ENCODE measurements at regions not wholly inside any gene's neighbourhood (a gene's known extent, or its start where the extent isn't known, plus 50 kb on each side); places are given as distances from the start of the nearest gene placed in this dataset.
"Not testable (repeated sequence)": the region's sequence is repeated elsewhere in the genome, so short reads cannot be mapped to it uniquely, and the experiment has no call there.

DNA sequence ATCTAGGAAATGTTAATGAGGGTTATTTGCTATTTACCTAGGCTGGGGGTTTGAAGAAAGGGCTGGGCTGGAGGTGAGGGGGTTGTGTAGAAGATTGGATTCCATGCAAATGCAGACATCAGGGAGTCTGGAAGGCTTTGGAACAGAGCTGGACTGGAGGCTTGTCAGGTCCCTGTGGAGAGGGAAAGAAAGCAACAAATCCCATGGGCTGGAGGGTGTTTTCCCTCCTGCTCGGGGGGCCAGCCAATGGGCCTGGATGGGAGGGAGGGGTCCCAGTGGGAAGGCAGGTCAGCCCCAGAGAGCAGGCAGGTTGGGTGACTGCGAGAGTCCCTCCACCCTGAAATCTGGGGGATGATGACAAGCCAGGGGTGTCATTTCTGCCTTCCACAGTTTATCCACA lies 431.8 kb downstream of the RPS24 start:
- no peak for DNase-seq

- no peak for DNase-seq
Observed at GRCh38 chr10:78467496-78468106, 433.9 kb downstream of the RPS24 start.

- DNase-seq = not testable (repeated sequence)
Observed at GRCh38 chr10:78468731-78469130, 435.1 kb downstream of the RPS24 start.

DNA sequence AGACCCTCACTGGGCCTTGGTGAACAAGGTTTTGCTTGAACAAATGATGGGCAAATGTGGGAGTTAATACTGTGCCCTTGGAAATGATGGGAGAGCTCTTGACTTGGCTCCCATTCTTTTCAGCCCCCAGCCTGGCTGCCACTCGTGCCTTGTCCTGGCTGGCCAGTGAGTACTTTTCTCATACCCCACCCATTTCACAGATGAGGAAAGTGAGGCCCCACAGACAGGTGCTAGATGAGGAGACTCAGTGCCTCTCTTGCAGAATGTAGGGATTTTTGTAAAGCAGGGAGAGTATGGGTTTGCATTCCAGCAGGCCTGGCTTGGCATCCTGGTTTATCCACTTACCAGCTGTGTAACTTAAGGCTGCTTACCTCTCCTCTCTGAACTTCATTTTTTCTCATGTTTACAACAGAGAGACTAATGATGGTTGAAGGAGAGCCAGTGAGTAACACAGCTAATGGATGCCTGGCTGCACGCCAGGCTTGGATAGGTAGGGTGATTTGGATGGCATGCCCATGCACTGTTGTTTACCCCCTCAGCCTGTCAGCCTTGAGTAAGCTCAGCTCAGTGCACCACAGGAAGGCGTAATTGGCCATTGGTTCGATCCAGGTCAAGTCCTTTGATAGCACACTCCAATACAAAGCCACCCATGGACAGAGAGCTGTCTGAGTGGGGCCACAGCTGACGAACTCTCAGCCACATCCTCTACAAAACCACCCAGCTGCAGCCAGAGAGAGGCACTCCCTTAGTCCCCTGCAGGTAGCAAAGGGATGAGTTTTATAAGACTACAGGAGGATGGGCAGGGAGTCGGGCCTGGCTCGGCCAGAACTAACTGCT lies 436.8 kb downstream of the RPS24 start:
- DNase-seq = no peak

DNA sequence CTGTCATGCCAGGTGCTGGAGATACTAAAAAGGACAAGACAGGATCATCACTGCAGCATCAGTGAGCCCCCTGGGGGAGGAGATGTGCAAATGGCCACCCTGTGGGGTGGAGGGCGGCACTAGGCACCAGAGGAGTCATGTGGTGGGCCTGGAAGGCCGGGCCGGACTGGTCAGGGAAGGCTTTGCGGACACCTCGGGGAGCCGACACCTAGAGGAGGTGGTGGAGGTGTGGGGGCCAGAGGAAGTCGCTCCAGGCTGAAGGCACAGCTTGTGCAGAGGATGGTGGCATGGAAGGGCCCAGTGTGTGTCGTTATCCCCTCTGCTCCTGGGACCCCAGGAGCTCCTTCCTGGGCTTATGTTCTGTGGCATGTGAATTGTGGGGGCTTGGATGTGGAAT lies 437.7 kb downstream of the RPS24 start:
- DNase-seq = no peak

DNA sequence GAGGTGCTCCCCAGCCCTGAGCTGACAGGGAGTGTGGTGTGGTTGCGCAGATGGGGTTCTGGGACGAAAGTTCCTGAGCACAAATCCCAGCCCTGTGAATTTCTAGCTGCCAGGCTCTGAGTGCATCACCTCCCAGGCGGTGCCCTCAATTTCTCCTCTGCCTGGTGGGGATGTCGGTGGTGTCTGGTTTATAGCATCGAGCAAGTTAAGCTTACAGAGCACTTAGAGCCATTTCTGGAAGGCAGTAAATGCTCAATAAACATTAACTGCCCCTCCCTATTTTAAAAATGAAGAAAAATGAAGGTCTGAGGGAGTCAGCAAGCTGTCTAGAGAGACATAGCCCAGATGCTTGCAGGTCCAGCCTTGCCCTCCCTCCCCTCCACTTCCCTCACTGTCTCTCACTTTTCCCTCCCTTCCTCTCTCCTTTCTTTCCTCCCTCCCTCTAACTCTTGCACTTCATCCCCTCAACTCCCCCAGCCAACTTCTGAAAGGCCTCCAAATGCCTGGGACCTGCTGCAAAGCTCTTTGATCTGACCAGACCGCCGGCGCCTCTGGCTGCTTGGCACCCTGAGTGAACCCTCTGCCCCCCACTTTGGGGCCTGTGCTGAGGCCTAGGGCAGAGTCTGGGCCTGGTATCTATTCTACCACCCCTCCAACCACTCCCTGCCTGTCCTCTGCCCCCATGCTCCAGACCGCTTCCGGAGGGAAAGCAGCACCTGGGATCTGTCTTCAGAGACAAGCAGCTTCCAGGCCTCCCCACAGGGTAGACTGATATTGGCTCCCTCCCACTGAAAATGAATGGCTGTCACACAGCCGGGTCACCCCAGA lies 438.3 kb downstream of the RPS24 start:
- DNase-seq = no peak

- DNase-seq = no peak
Observed at GRCh38 chr10:78472551-78472890, 438.9 kb downstream of the RPS24 start.

- DNase-seq = no peak
Observed at GRCh38 chr10:78473006-78473405, 439.3 kb downstream of the RPS24 start.

DNA sequence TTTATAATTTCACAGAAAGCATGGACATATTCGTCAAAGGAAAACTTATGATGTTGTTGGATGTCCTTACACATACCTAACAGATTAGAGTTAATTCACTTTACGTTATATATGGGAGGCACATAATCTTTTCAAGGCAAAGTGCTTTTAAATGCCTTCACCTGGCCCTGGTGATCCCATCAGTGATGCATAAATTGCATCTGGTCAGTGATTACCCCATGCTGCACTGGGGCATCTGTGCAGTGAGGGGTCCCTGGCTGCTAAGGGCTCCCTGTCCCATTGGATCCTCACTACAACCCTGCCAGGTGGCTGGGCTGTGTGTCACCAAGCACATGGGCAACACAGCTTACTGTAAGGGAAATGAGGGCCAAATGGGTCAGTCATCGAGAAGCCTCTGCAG lies 441.1 kb downstream of the RPS24 start:
- no peak for DNase-seq

GRCh38 chr10:78475437-78475836 lies 441.8 kb downstream of the RPS24 start:
- DNase-seq = no peak

- no peak for DNase-seq
Observed at GRCh38 chr10:78476156-78476555, 442.5 kb downstream of the RPS24 start.

DNA sequence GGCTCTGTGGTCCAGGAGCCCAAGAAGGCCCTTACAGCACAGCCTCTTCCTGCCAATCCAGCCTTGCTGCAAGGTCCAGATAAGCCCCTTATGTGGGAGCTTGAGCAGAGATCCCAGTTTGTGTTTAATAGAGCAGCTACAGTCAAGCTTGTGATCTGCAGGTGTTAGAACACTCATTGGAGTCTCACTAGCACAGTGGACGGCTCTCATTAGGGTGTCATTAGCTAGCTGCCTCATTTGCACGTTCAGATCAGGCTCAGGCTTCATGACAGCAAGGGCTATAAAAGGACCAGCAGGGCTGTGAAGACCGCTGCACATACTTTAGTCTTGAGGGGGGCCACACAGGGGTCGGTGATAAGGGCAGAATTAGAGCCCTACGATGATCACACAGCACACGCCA lies 443.2 kb downstream of the RPS24 start:
- DNase-seq = no peak

DNA sequence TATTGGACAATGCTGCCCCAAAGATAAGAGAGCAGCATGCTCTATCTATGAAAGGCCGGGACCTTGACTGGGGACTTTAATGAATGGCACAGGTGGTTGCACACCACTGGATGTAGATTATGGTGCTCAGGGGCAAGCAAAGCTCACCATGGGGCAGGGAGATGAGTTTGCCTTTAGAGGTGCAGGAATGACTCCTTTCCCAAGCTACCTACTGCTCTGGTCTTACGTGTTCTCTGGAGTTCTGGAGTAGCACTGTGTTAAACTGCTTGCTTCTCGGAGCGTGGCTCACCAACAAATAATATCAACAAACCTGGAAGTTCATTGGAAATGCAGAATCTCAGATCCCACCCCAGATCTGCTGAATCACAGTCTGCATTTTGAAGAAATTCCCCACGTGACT lies 445.3 kb downstream of the RPS24 start:
- DNase-seq = no peak

DNA sequence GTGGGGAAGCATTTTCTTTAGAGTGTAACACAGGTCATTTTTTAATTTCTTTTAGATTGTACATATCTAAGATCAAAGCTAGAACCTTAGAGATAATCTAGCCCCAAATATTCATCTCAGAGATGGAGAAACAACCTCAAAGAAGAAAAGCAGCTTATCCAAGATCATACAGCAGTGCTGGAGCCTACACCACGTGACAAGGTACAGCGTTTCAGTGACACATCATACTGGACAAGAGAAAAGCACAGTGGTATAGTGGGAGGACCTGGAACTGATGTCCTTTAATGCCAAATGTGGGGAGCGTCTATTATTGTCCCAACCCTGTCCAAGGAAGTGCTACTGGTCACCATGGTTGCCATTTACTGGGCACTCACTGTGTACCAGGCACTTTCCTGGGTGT lies 445.8 kb downstream of the RPS24 start:
- DNase-seq = no peak

DNA sequence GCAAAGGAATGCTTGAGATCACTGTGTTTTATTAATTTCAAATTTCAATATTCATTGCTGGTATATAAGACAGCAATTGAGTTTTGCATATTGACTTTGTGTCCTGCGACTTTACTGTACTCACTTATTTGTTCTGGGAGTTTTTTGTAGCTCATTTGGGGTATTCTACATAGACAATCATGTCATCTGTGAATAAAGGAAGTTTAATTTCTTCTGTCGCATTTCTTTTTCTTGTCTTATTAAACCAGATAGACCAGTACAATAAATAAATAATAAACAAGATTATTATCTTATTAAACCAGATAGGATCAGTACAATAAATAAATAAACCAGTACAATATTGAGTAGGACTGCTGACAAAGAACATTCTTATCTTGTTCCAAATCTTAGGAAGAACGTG lies 448.2 kb downstream of the RPS24 start:
- DNase-seq = no peak

- no peak for DNase-seq
Observed at GRCh38 chr10:78483641-78484040, 450.0 kb downstream of the RPS24 start.

- DNase-seq = no peak
Observed at GRCh38 chr10:78489034-78489433, 455.4 kb downstream of the RPS24 start.

GRCh38 chr10:78491812-78492211 lies 458.1 kb downstream of the RPS24 start:
- no peak for DNase-seq

DNA sequence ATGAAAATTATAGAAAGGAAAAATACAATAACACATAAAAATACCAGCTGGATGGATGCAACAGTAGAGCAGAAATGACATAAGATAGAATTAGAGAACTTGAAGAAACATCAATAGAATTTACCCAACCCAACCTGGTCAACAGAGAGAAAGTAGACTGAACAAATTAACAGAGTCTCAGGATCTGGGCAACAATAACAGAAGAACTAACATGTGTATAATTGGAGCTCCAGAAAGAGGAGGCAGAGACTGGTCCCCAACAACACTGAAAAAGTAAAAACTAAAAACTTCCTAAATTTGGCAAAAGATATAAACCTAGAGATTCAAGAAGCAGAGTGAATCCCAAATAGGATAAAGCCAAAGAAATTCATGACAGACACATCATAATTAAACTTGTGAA lies 458.8 kb downstream of the RPS24 start:
- DNase-seq = no peak

GRCh38 chr10:78494179-78494578 lies 460.5 kb downstream of the RPS24 start:
- no peak for DNase-seq

- DNase-seq = no peak
Observed at GRCh38 chr10:78502210-78502936, 468.7 kb downstream of the RPS24 start.

DNA sequence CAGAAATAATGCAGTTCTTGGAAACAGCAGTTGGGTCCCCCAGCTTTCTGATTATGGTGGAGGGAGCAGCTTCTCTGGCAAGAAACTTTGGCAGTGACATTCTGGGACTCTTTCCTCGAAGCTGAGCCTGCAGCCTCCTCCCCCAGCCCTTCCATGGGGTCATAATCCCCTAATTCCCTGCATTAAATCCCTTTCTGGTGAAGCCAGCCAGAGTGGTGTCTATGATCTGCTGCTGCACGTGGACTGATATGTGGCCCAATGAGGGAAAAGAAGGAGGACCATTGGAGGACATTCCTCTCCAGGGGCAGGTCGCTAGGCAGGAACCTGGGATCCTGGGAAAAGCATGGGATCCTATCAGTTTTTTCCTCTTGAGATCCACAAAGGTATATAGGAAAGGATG lies 470.5 kb downstream of the RPS24 start:
- no peak for DNase-seq

DNA sequence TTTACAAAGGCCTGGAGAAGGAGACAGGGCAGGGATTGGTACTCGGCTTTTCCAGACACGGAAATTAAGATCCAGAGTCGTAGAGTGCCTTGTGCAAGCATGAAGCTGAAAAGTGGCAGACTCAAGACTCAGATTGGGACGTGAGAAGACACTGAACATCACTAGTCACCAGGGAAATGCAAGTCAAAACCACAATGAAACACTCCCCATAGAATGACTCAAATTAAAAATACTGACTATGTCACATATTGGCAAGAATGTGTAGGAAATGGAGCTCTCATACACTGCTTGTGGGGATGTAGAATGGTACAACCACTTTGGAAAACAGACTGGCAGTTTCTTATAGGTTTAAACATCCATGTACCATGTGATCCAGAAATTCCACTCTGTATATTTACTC lies 472.0 kb downstream of the RPS24 start:
- no peak for DNase-seq

Data from SIG-M5 (cell line).